ENCODE measurements at regions not wholly inside any gene's neighbourhood (a gene's known extent, or its start where the extent isn't known, plus 50 kb on each side); places are given as distances from the start of the nearest gene placed in this dataset.

- TF ChIP-seq CTCF (IDR thresholded peaks at IDR 0.05) (no peak), POLR2A (IDR thresholded peaks at IDR 0.05) (no peak)
Observed at GRCh38 chr3:64427671-64428070, 202.4 kb upstream of the PRICKLE2 start.
